ENCODE measurements at regions not wholly inside any gene's neighbourhood (a gene's known extent, or its start where the extent isn't known, plus 50 kb on each side); places are given as distances from the start of the nearest gene placed in this dataset.

GRCh38 chr22:48403521-48404403 is 1423.9 kb downstream of the BRD1 start:
- TF ChIP-seq CTCF (IDR thresholded peaks at IDR 0.05) (no peak), EZH2 (IDR thresholded peaks at IDR 0.05; ENCODE audit: borderline replicate concordance, insufficient read depth, low read depth, low read length, poor library complexity, severe bottlenecking) (no peak)
